ENCODE measurements at regions not wholly inside any gene's neighbourhood (a gene's known extent, or its start where the extent isn't known, plus 50 kb on each side); places are given as distances from the start of the nearest gene placed in this dataset.

DNA sequence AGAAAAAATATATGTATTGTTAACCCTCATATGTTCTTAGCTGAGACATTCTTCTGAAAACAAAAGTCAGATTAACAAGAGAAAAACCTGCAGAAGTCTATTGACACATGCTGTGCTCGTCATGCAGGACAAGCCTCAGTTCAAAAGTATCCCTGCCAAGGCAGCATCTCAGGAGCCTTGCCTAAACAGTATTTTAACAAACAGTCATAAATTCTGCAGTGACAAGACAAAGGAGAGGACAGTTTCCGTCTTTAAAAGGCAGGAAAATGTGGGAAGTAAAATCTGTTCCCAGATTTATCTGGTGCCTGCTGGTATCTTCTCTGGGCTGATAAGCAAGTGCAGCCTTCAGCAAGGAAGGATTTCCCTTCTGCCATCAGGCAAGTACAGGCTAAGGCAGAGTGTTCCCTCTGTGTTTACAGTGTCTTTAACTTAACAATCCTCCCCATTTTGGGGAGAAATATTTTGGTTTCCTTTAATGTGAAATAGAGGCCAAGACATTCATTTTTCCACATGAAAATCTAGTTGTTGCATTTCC lies 480.2 kb upstream of the CCDC196 start:
- H3K4me1 ChIP-seq (ENCODE audit: control insufficient read depth, insufficient read depth, low read length), result no peaks in the 10 kb centered on the region
- FAIRE-seq (no peak), DNase-seq (ENCODE audit: low read depth, low spot score) (no peak), ATAC-seq (no peak)
- ChIA-PET POLR2A (no interaction called here), RAD21 (ENCODE audit: unreplicated experiment) (no interaction called here), SMC1A (ENCODE audit: uncharacterized antibody, unreplicated experiment) (interaction anchor here (1.3 kb wide), 1 partner anchor 12 kb away, joined by 4 read pairs; no protein-coding TSS in a partner anchor), CTCF (no interaction called here)
- BruUV-seq (replicated peaks), result no TSS peak
- no peaks in the 10 kb centered on the region for H3K79me2 ChIP-seq (ENCODE audit: control insufficient read depth, insufficient read depth, low read length)
- H4K20me1 ChIP-seq (ENCODE audit: control insufficient read depth, insufficient read depth), result no peaks in the 10 kb centered on the region
- H3K27ac ChIP-seq (ENCODE audit: control insufficient read depth, insufficient read depth), result no peak overlapping the region
- H3K36me3 ChIP-seq (ENCODE audit: control insufficient read depth in 2 of 2, insufficient read depth in 2 of 2, low read length in 1 of 2), result no peaks in the 10 kb centered on the region
- intact Hi-C loops (cut with micrococcal nuclease; ENCODE audit: unreplicated experiment) (no loop called here), in situ Hi-C loops (cut with MboI) (no loop called here)
- no peak overlapping the region for H3K4me3 ChIP-seq
- no peaks in the 10 kb centered on the region for H3K9me3 ChIP-seq (replicated peaks; ENCODE audit: control insufficient read depth, insufficient read depth, low read length)
- 16% methylated on average over 2 of the region's 2 CpGs for WGBS (ENCODE audit: insufficient coverage, insufficient replicate concordance, low lambda C conversion rate, missing lambda C conversion rate)
- no peak overlapping the region for H3K4me2 ChIP-seq (ENCODE audit: control insufficient read depth, insufficient read depth)
- no peak overlapping the region for H3K9ac ChIP-seq (ENCODE audit: control insufficient read depth, insufficient read depth, low read length)
- no peak overlapping the region for H2AFZ ChIP-seq (ENCODE audit: control insufficient read depth, low read depth, low read length)
- no peaks in the 10 kb centered on the region; a peak in 2 of 4 replicates for H3K27me3 ChIP-seq (replicated peaks in 1 of 2; ENCODE audit: control insufficient read depth in 2 of 2, insufficient read depth in 2 of 2, low read length in 1 of 2)
- TF ChIP-seq, protein P1, sequence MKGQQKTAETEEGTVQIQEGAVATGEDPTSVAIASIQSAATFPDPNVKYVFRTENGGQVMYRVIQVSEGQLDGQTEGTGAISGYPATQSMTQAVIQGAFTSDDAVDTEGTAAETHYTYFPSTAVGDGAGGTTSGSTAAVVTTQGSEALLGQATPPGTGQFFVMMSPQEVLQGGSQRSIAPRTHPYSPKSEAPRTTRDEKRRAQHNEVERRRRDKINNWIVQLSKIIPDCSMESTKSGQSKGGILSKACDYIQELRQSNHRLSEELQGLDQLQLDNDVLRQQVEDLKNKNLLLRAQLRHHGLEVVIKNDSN (IDR thresholded peaks at IDR 0.05; ENCODE audit: borderline replicate concordance, extremely low read length, insufficient read depth, low read depth, low read length), result no peak
- TF ChIP-seq SPI1 (IDR thresholded peaks at IDR 0.05; ENCODE audit: borderline replicate concordance, insufficient read depth, low read depth, low read length) (no peak), CREM (IDR thresholded peaks at IDR 0.05; ENCODE audit: low read depth) (no peak), KAT2A (conservative IDR thresholded peaks at IDR 0.05; ENCODE audit: control insufficient read depth, low read depth, low read length) (no peak), YY1 (IDR thresholded peaks at IDR 0.05; ENCODE audit: low read depth, low read length) (no peak), SMAD5 (IDR thresholded peaks at IDR 0.05; ENCODE audit: low read depth) (no peak), GABPA (IDR thresholded peaks at IDR 0.05; ENCODE audit: low read depth) (no peak), ZNF207 (IDR thresholded peaks at IDR 0.05; ENCODE audit: borderline replicate concordance) (no peak)
- TF ChIP-seq, protein P2, sequence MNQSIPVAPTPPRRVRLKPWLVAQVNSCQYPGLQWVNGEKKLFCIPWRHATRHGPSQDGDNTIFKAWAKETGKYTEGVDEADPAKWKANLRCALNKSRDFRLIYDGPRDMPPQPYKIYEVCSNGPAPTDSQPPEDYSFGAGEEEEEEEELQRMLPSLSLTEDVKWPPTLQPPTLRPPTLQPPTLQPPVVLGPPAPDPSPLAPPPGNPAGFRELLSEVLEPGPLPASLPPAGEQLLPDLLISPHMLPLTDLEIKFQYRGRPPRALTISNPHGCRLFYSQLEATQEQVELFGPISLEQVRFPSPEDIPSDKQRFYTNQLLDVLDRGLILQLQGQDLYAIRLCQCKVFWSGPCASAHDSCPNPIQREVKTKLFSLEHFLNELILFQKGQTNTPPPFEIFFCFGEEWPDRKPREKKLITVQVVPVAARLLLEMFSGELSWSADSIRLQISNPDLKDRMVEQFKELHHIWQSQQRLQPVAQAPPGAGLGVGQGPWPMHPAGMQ (IDR thresholded peaks at IDR 0.05; ENCODE audit: borderline replicate concordance), result no peak
- TF ChIP-seq, protein P3, sequence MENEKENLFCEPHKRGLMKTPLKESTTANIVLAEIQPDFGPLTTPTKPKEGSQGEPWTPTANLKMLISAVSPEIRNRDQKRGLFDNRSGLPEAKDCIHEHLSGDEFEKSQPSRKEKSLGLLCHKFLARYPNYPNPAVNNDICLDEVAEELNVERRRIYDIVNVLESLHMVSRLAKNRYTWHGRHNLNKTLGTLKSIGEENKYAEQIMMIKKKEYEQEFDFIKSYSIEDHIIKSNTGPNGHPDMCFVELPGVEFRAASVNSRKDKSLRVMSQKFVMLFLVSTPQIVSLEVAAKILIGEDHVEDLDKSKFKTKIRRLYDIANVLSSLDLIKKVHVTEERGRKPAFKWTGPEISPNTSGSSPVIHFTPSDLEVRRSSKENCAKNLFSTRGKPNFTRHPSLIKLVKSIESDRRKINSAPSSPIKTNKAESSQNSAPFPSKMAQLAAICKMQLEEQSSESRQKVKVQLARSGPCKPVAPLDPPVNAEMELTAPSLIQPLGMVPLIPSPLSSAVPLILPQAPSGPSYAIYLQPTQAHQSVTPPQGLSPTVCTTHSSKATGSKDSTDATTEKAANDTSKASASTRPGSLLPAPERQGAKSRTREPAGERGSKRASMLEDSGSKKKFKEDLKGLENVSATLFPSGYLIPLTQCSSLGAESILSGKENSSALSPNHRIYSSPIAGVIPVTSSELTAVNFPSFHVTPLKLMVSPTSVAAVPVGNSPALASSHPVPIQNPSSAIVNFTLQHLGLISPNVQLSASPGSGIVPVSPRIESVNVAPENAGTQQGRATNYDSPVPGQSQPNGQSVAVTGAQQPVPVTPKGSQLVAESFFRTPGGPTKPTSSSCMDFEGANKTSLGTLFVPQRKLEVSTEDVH (IDR thresholded peaks at IDR 0.05; ENCODE audit: low read depth, partially characterized antibody), result no peak
- TF ChIP-seq, protein P4, sequence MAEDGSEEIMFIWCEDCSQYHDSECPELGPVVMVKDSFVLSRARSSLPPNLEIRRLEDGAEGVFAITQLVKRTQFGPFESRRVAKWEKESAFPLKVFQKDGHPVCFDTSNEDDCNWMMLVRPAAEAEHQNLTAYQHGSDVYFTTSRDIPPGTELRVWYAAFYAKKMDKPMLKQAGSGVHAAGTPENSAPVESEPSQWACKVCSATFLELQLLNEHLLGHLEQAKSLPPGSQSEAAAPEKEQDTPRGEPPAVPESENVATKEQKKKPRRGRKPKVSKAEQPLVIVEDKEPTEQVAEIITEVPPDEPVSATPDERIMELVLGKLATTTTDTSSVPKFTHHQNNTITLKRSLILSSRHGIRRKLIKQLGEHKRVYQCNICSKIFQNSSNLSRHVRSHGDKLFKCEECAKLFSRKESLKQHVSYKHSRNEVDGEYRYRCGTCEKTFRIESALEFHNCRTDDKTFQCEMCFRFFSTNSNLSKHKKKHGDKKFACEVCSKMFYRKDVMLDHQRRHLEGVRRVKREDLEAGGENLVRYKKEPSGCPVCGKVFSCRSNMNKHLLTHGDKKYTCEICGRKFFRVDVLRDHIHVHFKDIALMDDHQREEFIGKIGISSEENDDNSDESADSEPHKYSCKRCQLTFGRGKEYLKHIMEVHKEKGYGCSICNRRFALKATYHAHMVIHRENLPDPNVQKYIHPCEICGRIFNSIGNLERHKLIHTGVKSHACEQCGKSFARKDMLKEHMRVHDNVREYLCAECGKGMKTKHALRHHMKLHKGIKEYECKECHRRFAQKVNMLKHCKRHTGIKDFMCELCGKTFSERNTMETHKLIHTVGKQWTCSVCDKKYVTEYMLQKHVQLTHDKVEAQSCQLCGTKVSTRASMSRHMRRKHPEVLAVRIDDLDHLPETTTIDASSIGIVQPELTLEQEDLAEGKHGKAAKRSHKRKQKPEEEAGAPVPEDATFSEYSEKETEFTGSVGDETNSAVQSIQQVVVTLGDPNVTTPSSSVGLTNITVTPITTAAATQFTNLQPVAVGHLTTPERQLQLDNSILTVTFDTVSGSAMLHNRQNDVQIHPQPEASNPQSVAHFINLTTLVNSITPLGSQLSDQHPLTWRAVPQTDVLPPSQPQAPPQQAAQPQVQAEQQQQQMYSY (CRISPR knock-in tag; IDR thresholded peaks at IDR 0.05), result no peak
- TF ChIP-seq, protein P5, sequence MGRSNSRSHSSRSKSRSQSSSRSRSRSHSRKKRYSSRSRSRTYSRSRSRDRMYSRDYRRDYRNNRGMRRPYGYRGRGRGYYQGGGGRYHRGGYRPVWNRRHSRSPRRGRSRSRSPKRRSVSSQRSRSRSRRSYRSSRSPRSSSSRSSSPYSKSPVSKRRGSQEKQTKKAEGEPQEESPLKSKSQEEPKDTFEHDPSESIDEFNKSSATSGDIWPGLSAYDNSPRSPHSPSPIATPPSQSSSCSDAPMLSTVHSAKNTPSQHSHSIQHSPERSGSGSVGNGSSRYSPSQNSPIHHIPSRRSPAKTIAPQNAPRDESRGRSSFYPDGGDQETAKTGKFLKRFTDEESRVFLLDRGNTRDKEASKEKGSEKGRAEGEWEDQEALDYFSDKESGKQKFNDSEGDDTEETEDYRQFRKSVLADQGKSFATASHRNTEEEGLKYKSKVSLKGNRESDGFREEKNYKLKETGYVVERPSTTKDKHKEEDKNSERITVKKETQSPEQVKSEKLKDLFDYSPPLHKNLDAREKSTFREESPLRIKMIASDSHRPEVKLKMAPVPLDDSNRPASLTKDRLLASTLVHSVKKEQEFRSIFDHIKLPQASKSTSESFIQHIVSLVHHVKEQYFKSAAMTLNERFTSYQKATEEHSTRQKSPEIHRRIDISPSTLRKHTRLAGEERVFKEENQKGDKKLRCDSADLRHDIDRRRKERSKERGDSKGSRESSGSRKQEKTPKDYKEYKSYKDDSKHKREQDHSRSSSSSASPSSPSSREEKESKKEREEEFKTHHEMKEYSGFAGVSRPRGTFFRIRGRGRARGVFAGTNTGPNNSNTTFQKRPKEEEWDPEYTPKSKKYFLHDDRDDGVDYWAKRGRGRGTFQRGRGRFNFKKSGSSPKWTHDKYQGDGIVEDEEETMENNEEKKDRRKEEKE (IDR thresholded peaks at IDR 0.05), result no peak

All from GM12878 (cell line).